Fibroblast of villous mesenchyme (primary cell): ENCODE measurements at regions not wholly inside any gene's neighbourhood (a gene's known extent, or its start where the extent isn't known, plus 50 kb on each side); places are given as distances from the start of the nearest gene placed in this dataset.

Experiments used
- DNase-seq: peaks from one replicate; pipeline ENCODE4 v3.0.0-alpha.2; 2010; ENCODE audit warnings: low read depth
- H3K4me3 ChIP-seq: 2 replicates; pipeline ENCODE4 v1.5.1; 2011; ENCODE audit warnings: low read depth, mild to moderate bottlenecking, low read length
- CTCF ChIP-seq: IDR thresholded peaks from 2 replicates; pipeline ENCODE4 v1.5.1; 2012; ENCODE audit warnings: low read depth, mild to moderate bottlenecking, low read length; ENCODE audit not compliant: insufficient read depth

- no peak for TF ChIP-seq CTCF
- no peak overlapping the region for H3K4me3 ChIP-seq
- no peak for DNase-seq
These were observed 181.1 kb upstream of the ARID2 start for GRCh38 chr12:45548426-45548825.

- H3K4me3 ChIP-seq = no peak overlapping the region
- no peak for DNase-seq
- TF ChIP-seq CTCF = no peak
These were observed 180.1 kb upstream of the ARID2 start for GRCh38 chr12:45549337-45549902.

GRCh38 chr12:45553204-45553603 lies 176.3 kb upstream of the ARID2 start:
- no peak for TF ChIP-seq CTCF
- no peak for DNase-seq
- H3K4me3 ChIP-seq = no peak overlapping the region

GRCh38 chr12:45557016-45557415 lies 172.5 kb upstream of the ARID2 start:
- DNase-seq = no peak
- no peak for TF ChIP-seq CTCF
- H3K4me3 ChIP-seq = no peak overlapping the region

- DNase-seq = no peak
- no peak overlapping the region for H3K4me3 ChIP-seq
- no peak for TF ChIP-seq CTCF
These were observed 171.2 kb upstream of the ARID2 start for GRCh38 chr12:45558353-45558752.

GRCh38 chr12:45559537-45559936 lies 170.0 kb upstream of the ARID2 start:
- no peak for TF ChIP-seq CTCF
- no peak overlapping the region for H3K4me3 ChIP-seq
- DNase-seq = no peak

- DNase-seq = no peak
- TF ChIP-seq CTCF = no peak
- no peak overlapping the region for H3K4me3 ChIP-seq
These were observed 168.8 kb upstream of the ARID2 start for GRCh38 chr12:45560689-45561088.
